ENCODE measurements at regions not wholly inside any gene's neighbourhood (a gene's known extent, or its start where the extent isn't known, plus 50 kb on each side); places are given as distances from the start of the nearest gene placed in this dataset.

GRCh38 chr22:22155146-22155545, 89.4 kb upstream of the VPREB1 start (continued):
- no peak for TF ChIP-seq RFX5 (IDR thresholded peaks at IDR 0.05; ENCODE audit: borderline replicate concordance, low read depth, low read length)
- no peak for TF ChIP-seq JUND (IDR thresholded peaks at IDR 0.05; ENCODE audit: low read length)
- no peak for TF ChIP-seq CHD1 (IDR thresholded peaks at IDR 0.05; ENCODE audit: low read depth, low read length)
